CD4-positive, alpha-beta T cell treated with Interleukin-17A for 4 hours (primary cell): ENCODE measurements at regions not wholly inside any gene's neighbourhood (a gene's known extent, or its start where the extent isn't known, plus 50 kb on each side); places are given as distances from the start of the nearest gene placed in this dataset.

ENCODE experiments used
- DNase-seq: peaks from one replicate; pipeline ENCODE4 v3.0.0-alpha.2; 2020; ENCODE audit warnings: mixed read lengths

DNA sequence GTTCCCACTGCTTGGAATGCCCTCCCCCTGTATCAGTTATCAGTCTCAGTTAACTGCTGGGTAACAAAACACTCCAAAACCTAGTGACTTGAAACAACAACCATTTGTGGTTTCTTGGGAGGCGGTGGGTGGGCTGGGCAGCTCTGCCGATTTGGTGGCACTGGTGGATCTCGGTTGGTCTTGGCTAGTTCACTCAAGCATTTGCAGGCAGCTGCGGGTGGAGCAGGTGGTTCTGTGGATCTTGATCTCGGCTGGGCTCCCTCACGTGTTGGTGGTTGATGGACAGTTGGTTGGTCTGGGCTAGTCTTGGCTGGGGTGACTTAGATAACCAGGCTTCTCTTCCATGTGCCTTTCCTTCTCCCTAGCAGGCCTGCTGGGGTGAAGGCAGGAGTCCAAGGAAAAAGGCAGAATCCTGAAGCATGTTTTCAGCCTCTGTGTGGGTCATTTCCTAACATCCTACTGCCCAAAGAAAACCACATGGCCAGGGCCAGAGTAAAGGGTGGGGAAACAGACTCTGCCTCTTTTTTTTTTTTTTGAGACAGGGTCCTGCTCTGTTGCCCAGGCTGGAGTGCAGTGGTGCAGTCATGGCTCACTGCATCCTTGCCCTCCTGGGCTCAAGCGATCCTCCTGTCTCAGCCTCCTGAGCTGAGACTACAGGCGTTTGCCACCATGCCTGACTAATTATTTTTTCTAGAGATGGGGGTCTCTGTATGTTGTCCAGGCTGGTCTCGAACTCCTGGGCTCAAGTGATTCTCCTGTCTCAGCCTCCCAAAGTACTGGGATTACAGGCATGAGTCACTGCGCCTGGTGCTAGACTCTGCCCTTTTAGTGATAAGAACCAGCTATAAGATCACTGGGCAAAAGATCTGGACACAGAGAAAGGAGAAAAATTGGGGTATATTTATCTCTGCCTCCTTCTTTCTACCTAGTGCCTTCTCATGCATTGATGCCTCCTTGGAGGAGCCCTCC is 183.7 kb downstream of the RGS3 start:
- no peak for DNase-seq

DNA sequence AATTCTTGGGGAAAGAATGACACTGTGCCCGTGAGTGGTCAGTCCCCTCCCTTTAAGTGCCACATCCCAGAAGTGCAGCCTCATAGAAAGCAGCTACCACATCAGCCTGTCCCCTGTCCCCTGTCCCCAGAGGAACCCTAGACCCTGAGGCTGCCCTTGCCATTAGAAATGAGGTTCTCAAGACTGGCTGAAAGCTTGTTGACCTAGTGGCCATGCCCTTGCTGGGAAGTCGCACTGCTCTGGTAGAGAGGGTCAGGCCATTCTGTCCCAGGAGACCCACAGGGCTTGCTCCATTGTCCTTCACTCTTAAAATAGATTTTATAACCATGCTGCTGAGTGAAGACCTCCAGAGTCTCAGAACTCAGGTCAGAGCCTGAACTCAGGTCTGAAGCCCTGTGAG is 184.5 kb downstream of the RGS3 start:
- DNase-seq: no peak

DNA sequence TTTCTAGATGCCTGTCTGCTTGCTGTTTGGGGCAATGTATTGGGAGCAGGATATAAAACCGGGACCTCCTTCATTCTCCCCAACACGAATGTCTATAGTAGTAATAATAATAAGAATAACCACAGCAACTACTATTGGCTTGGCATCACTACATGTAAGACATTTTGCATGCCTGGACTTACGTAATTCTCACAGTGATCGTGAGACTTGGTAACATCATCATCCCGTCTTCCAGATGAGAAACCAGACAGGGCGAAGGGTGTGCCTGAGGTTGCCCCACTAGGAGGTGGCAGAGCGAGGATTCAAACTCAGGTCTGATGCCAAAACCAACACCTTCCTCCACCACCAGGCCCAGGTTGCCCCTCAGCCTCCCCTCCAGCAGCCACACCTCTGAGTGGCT is 185.1 kb downstream of the RGS3 start:
- no peak for DNase-seq

GRCh38 chr9:113649054-113649453 is 185.5 kb downstream of the RGS3 start:
- no peak for DNase-seq

DNA sequence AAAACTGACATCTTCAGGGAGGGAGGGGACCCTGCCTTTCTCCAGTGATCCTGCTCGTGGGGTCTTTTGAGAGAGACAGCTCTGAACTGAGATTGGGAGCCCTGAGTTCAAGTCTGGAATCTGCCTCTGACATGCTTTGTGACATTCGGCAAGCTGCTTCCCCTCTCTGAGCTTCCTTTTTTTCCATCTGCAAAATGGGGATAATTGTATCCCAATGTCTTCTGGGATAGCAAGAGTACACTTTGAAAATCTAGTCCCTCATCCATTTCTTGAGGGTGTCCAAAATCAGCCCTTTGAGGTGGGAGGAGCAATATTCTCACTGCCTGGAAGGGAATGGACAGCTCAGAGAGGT is 186.3 kb downstream of the RGS3 start:
- DNase-seq: no peak

GRCh38 chr9:113650207-113651131 is 186.9 kb downstream of the RGS3 start:
- DNase-seq: no peak

- no peak for DNase-seq
Observed at GRCh38 chr9:113651896-113652295, 188.4 kb downstream of the RGS3 start.

DNA sequence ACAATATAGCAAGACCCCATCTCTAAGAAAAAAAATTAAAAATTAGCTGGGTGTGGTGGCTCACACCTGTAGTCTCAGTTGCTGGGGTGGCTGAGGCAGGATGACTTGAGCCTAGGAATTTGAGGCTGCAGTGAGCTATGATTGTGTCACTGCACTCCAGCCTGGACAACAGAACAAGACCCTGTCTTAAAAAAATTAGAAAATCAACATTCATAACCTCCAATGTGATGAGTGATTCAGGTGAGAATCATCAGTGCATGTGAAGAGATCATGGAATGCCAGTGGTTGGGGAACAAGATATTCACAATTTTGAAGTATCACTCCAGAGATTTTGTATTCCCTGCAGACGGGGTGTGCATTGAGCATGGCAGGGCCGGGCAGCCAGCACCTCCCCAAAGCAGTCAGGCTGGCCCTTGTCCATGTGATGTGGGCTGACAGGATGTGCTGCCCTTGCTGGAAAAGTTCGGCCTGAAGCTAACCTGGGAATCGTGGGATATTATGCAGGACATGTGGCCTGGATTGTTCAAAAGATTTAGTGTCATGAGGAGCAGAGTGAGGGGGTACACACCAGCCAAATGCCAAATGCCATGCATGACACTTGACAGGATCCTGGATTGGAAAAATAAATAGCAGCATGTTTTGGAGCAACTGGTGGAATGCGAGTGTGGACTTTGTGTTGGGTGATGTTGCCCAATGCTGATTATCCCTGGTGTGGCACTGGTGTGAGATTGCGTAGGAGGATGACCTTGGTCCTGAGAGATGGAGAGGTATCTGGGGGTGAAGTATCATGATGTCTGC is 189.0 kb downstream of the RGS3 start:
- no peak for DNase-seq

DNA sequence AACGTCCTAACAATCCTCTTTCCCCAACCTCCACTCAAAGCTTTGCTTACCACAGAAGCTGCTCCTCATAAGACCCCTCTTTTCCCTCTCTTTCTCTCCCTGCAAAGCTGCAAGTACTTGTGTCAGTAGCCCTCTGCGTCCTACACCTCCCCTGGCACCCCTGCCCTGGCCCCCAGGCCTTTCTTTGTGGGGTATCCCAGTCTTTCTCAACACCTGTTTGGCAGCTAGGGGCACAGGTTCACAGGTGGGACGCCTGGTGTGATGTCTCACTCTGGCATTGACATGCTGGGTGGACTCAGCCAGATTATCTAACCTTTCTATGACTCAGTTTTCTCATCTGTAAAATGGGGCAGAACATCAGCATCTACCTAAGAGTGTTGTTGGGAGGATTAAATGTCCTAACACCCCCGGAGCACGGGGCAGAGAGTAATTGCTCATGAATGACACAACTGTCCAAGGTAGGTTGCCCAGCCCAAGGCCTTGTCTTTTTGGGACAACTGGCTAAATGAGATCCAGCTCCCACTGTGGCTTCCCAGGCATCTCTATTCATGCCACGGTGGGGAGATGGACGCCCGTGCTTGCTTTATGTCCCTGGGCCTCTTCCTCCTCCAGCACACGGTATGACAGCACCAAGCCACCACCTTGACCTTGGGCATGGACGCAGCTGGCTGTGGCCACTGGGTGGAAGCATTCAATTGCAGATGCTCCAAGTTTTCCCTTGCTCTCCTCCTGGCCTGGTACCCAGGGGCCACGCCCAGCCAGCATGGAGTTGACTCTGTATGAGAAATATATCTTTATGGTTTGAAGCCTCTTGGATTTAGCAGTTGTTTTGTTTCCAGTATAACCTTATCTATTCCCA is 190.4 kb downstream of the RGS3 start:
- DNase-seq: no peak

GRCh38 chr9:113654605-113655428 is 191.3 kb downstream of the RGS3 start:
- no peak for DNase-seq

GRCh38 chr9:113656771-113657670 is 193.5 kb downstream of the RGS3 start:
- no peak for DNase-seq

DNA sequence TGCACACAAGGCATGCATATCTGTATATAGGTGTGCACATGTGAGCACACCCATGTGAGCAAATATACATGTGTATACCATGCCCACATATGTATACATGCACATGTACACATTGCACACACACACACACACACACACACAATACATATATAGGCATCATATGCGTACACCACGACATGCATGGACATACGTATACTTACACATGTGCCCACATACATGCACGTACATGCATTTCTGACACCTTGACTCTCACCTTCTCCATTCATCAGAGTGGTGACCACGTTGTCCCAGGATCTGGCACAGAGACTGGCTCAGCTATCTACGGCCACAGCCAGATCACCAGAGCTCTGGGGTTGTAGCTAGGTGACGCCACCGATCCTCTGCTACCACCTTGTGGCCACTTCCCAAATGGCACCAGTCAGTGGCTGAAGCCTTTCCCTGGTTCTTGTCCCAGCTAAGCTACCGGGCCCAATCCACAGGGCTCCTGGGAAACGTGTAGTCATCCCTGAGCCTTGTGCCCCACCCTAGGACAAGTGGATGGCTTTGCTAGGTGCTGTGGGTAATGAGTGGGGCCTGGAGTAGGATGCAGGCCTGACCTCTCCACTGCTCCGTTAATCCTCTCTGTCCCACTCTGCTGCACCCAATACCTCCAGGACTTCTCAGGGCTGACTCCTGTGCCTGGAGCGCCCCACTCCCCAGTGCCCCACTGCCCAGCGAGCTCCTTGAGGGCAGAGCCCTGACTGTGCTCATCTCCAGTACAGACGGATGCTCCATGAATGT is 194.4 kb downstream of the RGS3 start:
- peak; percentile 83 for DNase-seq

GRCh38 chr9:113658545-113658895 is 195.0 kb downstream of the RGS3 start:
- DNase-seq: no peak

DNA sequence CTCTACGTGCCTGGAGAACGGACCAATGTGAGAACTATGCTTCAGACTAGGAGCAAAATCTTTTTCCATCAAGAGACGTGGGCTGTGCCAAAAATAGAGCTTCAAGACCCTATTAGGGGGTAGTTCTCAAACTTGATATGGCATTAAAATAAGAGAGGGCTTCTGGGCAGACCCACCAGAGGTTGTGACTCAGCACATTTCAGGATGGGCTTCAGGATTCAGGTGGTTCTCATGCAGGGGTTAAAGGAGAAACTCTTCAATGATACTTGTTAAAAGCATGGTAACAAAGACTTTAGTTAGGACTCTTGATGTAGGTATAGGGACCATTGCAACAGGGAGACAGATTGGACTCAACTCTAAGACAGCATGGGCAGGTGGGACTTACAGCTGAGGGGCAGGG is 195.5 kb downstream of the RGS3 start:
- no peak for DNase-seq

DNA sequence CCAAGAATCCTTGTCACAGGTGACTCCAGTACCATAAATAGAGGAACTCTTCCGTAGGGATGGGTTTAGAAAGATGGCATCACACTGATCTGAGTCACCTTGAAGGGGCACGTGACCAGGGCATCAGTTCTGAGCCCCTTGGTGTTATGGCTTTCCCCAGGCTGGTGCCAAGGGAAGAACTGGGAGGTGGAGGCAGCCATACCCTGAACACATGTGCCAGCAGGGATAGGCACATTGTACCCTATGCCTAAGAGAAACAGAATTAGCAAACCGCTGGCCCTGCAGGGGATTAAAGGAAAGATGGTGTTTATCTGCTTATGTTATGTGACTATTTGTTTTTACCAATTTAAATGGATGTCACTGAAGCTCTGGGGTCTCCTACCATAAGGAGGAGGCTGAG is 196.2 kb downstream of the RGS3 start:
- DNase-seq: no peak

GRCh38 chr9:113660196-113660595 is 196.7 kb downstream of the RGS3 start:
- no peak for DNase-seq

GRCh38 chr9:113661074-113661473 is 197.5 kb downstream of the RGS3 start:
- DNase-seq: no peak

- DNase-seq: no peak
Observed at GRCh38 chr9:113664181-113664875, 200.8 kb downstream of the RGS3 start.

- DNase-seq: no peak
Observed at GRCh38 chr9:113665064-113665463, 201.5 kb downstream of the RGS3 start.
